HCT116 (cell line): ENCODE measurements at regions not wholly inside any gene's neighbourhood (a gene's known extent, or its start where the extent isn't known, plus 50 kb on each side); places are given as distances from the start of the nearest gene placed in this dataset.

Experiments used
- CEBPB ChIP-seq: IDR thresholded peaks from 2 replicates; pipeline ENCODE4 v1.6.1; 2012; ENCODE audit warnings: low read depth
- EZH2 ChIP-seq: fragments of 200-600 bp; sonication (generic); IDR thresholded peaks from 2 replicates; pipeline ENCODE4 v1.6.1; 2017; ENCODE audit warnings: antibody characterized with exemption, mixed run types
- JUND ChIP-seq: IDR thresholded peaks from 2 replicates; pipeline ENCODE4 v1.6.1; 2012
- POLR2A ChIP-seq: IDR thresholded peaks from 2 replicates; pipeline ENCODE4 v1.7.0; 2011; ENCODE audit warnings: borderline replicate concordance; ENCODE audit not compliant: insufficient read depth, insufficient read length; ENCODE audit errors: extremely low read depth
- POLR2AphosphoS5 ChIP-seq: IDR thresholded peaks from 2 replicates; pipeline ENCODE4 v1.6.1; 2011; ENCODE audit warnings: mild to moderate bottlenecking, low read depth, low read length, moderate library complexity
- SP1 ChIP-seq: IDR thresholded peaks from 2 replicates; pipeline ENCODE4 v1.6.1; 2012; ENCODE audit warnings: low read depth
- SRF ChIP-seq: IDR thresholded peaks from 2 replicates; pipeline ENCODE4 v1.6.1; 2012; ENCODE audit warnings: low read depth
- ZNF274 ChIP-seq: fragments of 200-500 bp; sonication (Bioruptor generic); IDR thresholded peaks from 2 replicates; pipeline ENCODE4 v1.6.1; 2014; ENCODE audit warnings: mild to moderate bottlenecking, low read depth, low read length, inconsistent platforms
- TF ChIP-seq, protein P1 (sequence below), 3 experiments: fragments of 200-600 bp in 1 of 3; sonication (generic) in 1 of 3; IDR thresholded peaks in 2 of 3; conservative IDR thresholded peaks in 1 of 3; 2 replicates each; pipeline ENCODE4 v1.5.1; 2012 to 2017; ENCODE audit warnings: low read depth in 2 of 3, low read length in 2 of 3, antibody characterized with exemption in 1 of 3, borderline replicate concordance in 1 of 3, control low read depth in 1 of 3, mild to moderate bottlenecking in 1 of 3, mixed read lengths in 1 of 3, mixed run types in 1 of 3, moderate library complexity in 1 of 3; ENCODE audit not compliant: insufficient read depth in 1 of 3
- TF ChIP-seq, protein P2 (sequence below): IDR thresholded peaks from 2 replicates; pipeline ENCODE4 v1.6.1; 2012; ENCODE audit warnings: low read depth
- TF ChIP-seq, protein P3 (sequence below): IDR thresholded peaks from 2 replicates; pipeline ENCODE4 v1.6.1; 2012

DNA sequence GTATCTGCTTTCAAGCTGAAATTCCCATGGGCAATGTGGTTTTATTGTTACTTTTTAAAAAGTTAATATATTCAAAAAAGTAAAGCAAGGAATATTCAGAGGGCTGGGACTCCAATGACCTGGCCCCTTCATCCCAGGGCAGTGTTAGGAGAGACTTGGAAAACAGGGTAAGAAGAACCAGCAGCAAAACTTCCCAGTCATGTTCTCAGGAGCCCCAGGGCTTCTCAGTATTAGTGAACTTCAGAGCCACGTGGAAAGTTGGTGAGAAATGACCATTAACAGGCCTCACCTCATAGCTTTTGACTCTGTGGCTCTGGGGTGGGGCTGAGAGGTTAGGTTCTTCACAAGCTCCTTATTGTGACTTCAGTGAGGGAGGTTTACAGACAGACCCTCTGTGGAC, 230.4 kb upstream of the KCNG1 start:
- TF ChIP-seq, protein P1, sequence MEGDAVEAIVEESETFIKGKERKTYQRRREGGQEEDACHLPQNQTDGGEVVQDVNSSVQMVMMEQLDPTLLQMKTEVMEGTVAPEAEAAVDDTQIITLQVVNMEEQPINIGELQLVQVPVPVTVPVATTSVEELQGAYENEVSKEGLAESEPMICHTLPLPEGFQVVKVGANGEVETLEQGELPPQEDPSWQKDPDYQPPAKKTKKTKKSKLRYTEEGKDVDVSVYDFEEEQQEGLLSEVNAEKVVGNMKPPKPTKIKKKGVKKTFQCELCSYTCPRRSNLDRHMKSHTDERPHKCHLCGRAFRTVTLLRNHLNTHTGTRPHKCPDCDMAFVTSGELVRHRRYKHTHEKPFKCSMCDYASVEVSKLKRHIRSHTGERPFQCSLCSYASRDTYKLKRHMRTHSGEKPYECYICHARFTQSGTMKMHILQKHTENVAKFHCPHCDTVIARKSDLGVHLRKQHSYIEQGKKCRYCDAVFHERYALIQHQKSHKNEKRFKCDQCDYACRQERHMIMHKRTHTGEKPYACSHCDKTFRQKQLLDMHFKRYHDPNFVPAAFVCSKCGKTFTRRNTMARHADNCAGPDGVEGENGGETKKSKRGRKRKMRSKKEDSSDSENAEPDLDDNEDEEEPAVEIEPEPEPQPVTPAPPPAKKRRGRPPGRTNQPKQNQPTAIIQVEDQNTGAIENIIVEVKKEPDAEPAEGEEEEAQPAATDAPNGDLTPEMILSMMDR (IDR thresholded peaks at IDR 0.05 in 2 of 3, conservative IDR thresholded peaks at IDR 0.05 in 1 of 3; ENCODE audit: borderline replicate concordance in 1 of 3, insufficient read depth in 1 of 3, low read depth in 2 of 3, low read length in 2 of 3): no peak
- no peak for TF ChIP-seq CEBPB
- no peak for TF ChIP-seq POLR2AphosphoS5
- TF ChIP-seq, protein P2, sequence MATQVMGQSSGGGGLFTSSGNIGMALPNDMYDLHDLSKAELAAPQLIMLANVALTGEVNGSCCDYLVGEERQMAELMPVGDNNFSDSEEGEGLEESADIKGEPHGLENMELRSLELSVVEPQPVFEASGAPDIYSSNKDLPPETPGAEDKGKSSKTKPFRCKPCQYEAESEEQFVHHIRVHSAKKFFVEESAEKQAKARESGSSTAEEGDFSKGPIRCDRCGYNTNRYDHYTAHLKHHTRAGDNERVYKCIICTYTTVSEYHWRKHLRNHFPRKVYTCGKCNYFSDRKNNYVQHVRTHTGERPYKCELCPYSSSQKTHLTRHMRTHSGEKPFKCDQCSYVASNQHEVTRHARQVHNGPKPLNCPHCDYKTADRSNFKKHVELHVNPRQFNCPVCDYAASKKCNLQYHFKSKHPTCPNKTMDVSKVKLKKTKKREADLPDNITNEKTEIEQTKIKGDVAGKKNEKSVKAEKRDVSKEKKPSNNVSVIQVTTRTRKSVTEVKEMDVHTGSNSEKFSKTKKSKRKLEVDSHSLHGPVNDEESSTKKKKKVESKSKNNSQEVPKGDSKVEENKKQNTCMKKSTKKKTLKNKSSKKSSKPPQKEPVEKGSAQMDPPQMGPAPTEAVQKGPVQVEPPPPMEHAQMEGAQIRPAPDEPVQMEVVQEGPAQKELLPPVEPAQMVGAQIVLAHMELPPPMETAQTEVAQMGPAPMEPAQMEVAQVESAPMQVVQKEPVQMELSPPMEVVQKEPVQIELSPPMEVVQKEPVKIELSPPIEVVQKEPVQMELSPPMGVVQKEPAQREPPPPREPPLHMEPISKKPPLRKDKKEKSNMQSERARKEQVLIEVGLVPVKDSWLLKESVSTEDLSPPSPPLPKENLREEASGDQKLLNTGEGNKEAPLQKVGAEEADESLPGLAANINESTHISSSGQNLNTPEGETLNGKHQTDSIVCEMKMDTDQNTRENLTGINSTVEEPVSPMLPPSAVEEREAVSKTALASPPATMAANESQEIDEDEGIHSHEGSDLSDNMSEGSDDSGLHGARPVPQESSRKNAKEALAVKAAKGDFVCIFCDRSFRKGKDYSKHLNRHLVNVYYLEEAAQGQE: no peak
- no peak for TF ChIP-seq EZH2
- no peak for TF ChIP-seq JUND
- no peak for TF ChIP-seq ZNF274
- TF ChIP-seq SP1: no peak
- no peak for TF ChIP-seq POLR2A
- TF ChIP-seq SRF: no peak
- TF ChIP-seq, protein P3, sequence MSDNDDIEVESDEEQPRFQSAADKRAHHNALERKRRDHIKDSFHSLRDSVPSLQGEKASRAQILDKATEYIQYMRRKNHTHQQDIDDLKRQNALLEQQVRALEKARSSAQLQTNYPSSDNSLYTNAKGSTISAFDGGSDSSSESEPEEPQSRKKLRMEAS: no peak
